Endothelial cell of umbilical vein (primary cell): ENCODE measurements at regions not wholly inside any gene's neighbourhood (a gene's known extent, or its start where the extent isn't known, plus 50 kb on each side); places are given as distances from the start of the nearest gene placed in this dataset.

Experiments used
- BruUV-seq: library from RNA; stranded (reverse); fragments of 400-500 nt; replicated peaks from 2 replicates; lab custom pipeline; 2021; lab: Mats Ljungman, UMichigan
- CTCF ChIA-PET: fragments of 300-600, 350-600 bp; sonication (Branson Sonifier 250); formaldehyde crosslinking; loops from one replicate; lab custom pipeline; 2021; ENCODE audit warnings: antibody characterized with exemption, inconsistent platforms; lab: Charles Lee
- POLR2A ChIA-PET: fragments of 300-600, 350-600 bp; sonication (Branson Sonifier 250); formaldehyde crosslinking; loops from one replicate; lab custom pipeline; 2021; ENCODE audit warnings: antibody characterized with exemption, inconsistent platforms; lab: Charles Lee
- DNase-seq: peaks from one replicate; pipeline ENCODE4 v3.0.0-alpha.2; 2011; ENCODE audit warnings: low read depth, low spot score
- FAIRE-seq: peaks from 2 replicates; lab custom pipeline; 2011; peaks lifted over from hg19 to GRCh38; lab: Jason Lieb, UNC
- H2AFZ ChIP-seq: 2 replicates; pipeline ENCODE4 v1.6.0; 2012; ENCODE audit warnings: low read depth, low read length, control low read depth, inconsistent platforms
- H3K27ac ChIP-seq: 2 replicates; pipeline ENCODE4 v1.5.1; 2011; ENCODE audit warnings: low read depth, mild to moderate bottlenecking, control low read depth, low read length, moderate library complexity; ENCODE audit not compliant: insufficient read depth
- H3K27me3 ChIP-seq, 2 experiments: 2 replicates each; pipeline versions ENCODE4 v1.6.0 to v1.6.1; 2011; ENCODE audit warnings: low read length in 2 of 2, mixed read lengths in 1 of 2; ENCODE audit not compliant: control insufficient read depth in 2 of 2, insufficient read depth in 2 of 2
- H3K36me3 ChIP-seq, 2 experiments: 2 replicates in 1 of 2; 3 replicates in 1 of 2; pipeline ENCODE4 v1.5.1; 2011; ENCODE audit warnings: low read length in 2 of 2, mild to moderate bottlenecking in 1 of 2, moderate library complexity in 1 of 2; ENCODE audit not compliant: control insufficient read depth in 2 of 2, insufficient read depth in 2 of 2; ENCODE audit errors: extremely low read depth in 1 of 2
- H3K4me1 ChIP-seq: 3 replicates; pipeline ENCODE4 v1.5.1; 2011; ENCODE audit warnings: mild to moderate bottlenecking, low read length; ENCODE audit not compliant: control insufficient read depth, insufficient read depth; ENCODE audit errors: extremely low read depth
- H3K4me2 ChIP-seq: 2 replicates; pipeline ENCODE4 v1.6.1; 2011; ENCODE audit warnings: low read length, control low read depth, mixed read lengths; ENCODE audit not compliant: insufficient read depth
- H3K4me3 ChIP-seq, 3 experiments: fragments of 200-600 bp in 1 of 3; sonication (generic), shearing (Covaris generic) in 1 of 3; replicated peaks in 1 of 3; 2 replicates each; pipeline ENCODE4 v1.5.1; 2011 to 2016; ENCODE audit warnings: control low read depth in 3 of 3, low read length in 3 of 3, mild to moderate bottlenecking in 2 of 3, inconsistent platforms in 1 of 3, low read depth in 1 of 3, moderate library complexity in 1 of 3; ENCODE audit not compliant: insufficient read depth in 1 of 3
- H3K79me2 ChIP-seq: 2 replicates; pipeline ENCODE4 v1.6.0; 2012; ENCODE audit warnings: low read length, inconsistent platforms; ENCODE audit not compliant: control insufficient read depth, insufficient read depth
- H3K9ac ChIP-seq: replicated peaks from 2 replicates; pipeline ENCODE3; 2011; ENCODE audit warnings: low read length, control low read depth; ENCODE audit not compliant: insufficient read depth; ENCODE audit errors: extremely low read depth
- H3K9me1 ChIP-seq: replicated peaks from 3 replicates; pipeline ENCODE4 v1.6.0; 2011; ENCODE audit warnings: mild to moderate bottlenecking, low read length; ENCODE audit not compliant: control insufficient read depth, insufficient read depth; ENCODE audit errors: extremely low read depth
- H3K9me3 ChIP-seq: replicated peaks from 2 replicates; pipeline ENCODE4 v1.5.1; 2012; ENCODE audit warnings: low read length, inconsistent platforms; ENCODE audit not compliant: control insufficient read depth, insufficient read depth
- H4K20me1 ChIP-seq: replicated peaks from 2 replicates; pipeline ENCODE3; 2011; ENCODE audit warnings: mild to moderate bottlenecking, low read length; ENCODE audit not compliant: control insufficient read depth, insufficient read depth; ENCODE audit errors: extremely low read depth
- CTCF ChIP-seq, 2 donors: IDR thresholded peaks; 1 replicate in 1 of 2; 2 replicates in 1 of 2; pipeline ENCODE4 v1.5.1; 2011; ENCODE audit warnings: low read length in 2 of 2, mild to moderate bottlenecking in 2 of 2, moderate library complexity in 2 of 2, control low read depth in 1 of 2, inconsistent platforms in 1 of 2, low read depth in 1 of 2; ENCODE audit not compliant: insufficient read depth in 1 of 2; ENCODE audit errors: extremely low read depth in 1 of 2
- EZH2 ChIP-seq: IDR thresholded peaks from 2 replicates; pipeline ENCODE4 v1.6.1; 2012; ENCODE audit warnings: borderline replicate concordance, low read depth, mild to moderate bottlenecking, moderate library complexity, low read length, inconsistent platforms; ENCODE audit not compliant: severe bottlenecking
- FOS ChIP-seq: IDR thresholded peaks from 2 replicates; pipeline ENCODE4 v1.6.1; 2011; ENCODE audit warnings: mild to moderate bottlenecking, low read length, moderate library complexity, borderline replicate concordance; ENCODE audit not compliant: insufficient read depth
- GATA2 ChIP-seq: IDR thresholded peaks from 2 replicates; pipeline ENCODE4 v1.7.0; 2011; ENCODE audit warnings: low read depth, mild to moderate bottlenecking, moderate library complexity, mixed read lengths, low read length; ENCODE audit not compliant: insufficient read length, insufficient read depth
- JUN ChIP-seq: IDR thresholded peaks from 2 replicates; pipeline ENCODE4 v1.6.1; 2011; ENCODE audit warnings: borderline replicate concordance, low read depth; ENCODE audit not compliant: insufficient read length, insufficient read depth
- MYC ChIP-seq: IDR thresholded peaks from one replicate; pipeline ENCODE4 v1.6.1; 2011; ENCODE audit warnings: mild to moderate bottlenecking, low read depth, low read length
- POLR2A ChIP-seq: IDR thresholded peaks from 2 replicates; pipeline ENCODE4 v1.6.1; 2012; ENCODE audit warnings: low read depth, mild to moderate bottlenecking, control low read depth, low read length
- POLR2AphosphoS5 ChIP-seq: IDR thresholded peaks from 2 replicates; pipeline ENCODE4 v1.6.1; 2012; ENCODE audit warnings: low read depth, mild to moderate bottlenecking, control low read depth, low read length, moderate library complexity; ENCODE audit not compliant: insufficient read depth
- dilution Hi-C: fragments of 300-500 bp; cut with MboI; formaldehyde crosslinking; loops from one replicate; pipeline ENCODE4 v1.15.0; 2019; ENCODE audit warnings: low sequenced_read_pairs; ENCODE audit not compliant: extremely low pct_ligation_motif_present
- intact Hi-C: fragments of 100-400 bp; cut with micrococcal nuclease; formaldehyde crosslinking; loops from one replicate; pipeline ENCODE4 v1.10.0; 2022
- TF ChIP-seq, protein P1 (sequence below): IDR thresholded peaks from 2 replicates; pipeline ENCODE4 v1.6.1; 2011; ENCODE audit not compliant: insufficient read depth, insufficient read length

- no peak overlapping the region for H3K9ac ChIP-seq
- TF ChIP-seq MYC (no peak), GATA2 (no peak), POLR2AphosphoS5 (no peak), FOS (no peak), POLR2A (no peak), CTCF (IDR thresholded peaks at IDR 0.05; ENCODE audit: extremely low read depth in 1 of 2, insufficient read depth in 1 of 2, low read depth in 1 of 2, low read length in 2 of 2) (no peak), JUN (no peak), EZH2 (no peak)
- TF ChIP-seq, protein P1, sequence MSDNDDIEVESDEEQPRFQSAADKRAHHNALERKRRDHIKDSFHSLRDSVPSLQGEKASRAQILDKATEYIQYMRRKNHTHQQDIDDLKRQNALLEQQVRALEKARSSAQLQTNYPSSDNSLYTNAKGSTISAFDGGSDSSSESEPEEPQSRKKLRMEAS = no peak
- no peak overlapping the region for H3K4me3 ChIP-seq
- H3K9me1 ChIP-seq = no peaks in the 10 kb centered on the region
- FAIRE-seq (no peak), DNase-seq (no peak)
- H3K4me1 ChIP-seq = no peaks in the 10 kb centered on the region
- intact Hi-C loops (no loop called here), dilution Hi-C loops (no loop called here)
- BruUV-seq = no TSS peak
- H2AFZ ChIP-seq = no peak overlapping the region
- H3K9me3 ChIP-seq = peaks cover 5% of the 10 kb centered on the region
- H4K20me1 ChIP-seq = no peaks in the 10 kb centered on the region
- ChIA-PET POLR2A (no interaction called here), CTCF (no interaction called here)
- H3K79me2 ChIP-seq = no peaks in the 10 kb centered on the region
- no peak overlapping the region for H3K4me2 ChIP-seq
- H3K27ac ChIP-seq = no peak overlapping the region
- no peaks in the 10 kb centered on the region for H3K36me3 ChIP-seq
- H3K27me3 ChIP-seq = no peaks in the 10 kb centered on the region
Observed at GRCh38 chr21:41054018-41054578, 113.9 kb upstream of the BACE2 start.
